ENCODE measurements at regions not wholly inside any gene's neighbourhood (a gene's known extent, or its start where the extent isn't known, plus 50 kb on each side); places are given as distances from the start of the nearest gene placed in this dataset.

DNA sequence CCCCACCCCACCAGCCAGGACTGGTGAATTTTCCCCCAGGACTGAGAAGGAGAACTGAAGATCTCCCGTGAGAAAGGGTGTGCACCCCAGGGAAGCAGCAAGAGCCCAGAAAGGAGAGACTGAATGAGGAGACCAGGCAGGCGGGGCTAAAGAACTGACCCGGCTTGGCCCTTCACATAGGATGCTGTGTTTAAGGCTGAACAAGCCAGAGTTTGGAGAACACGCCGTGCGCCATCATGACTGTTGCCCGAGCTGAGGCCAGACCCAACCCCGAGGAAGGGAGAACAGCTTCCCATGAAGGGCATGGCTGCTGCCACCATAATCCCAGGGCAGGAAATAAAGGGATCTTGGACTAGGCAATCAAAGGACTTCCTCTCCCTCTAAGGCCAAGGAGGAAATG, 104.7 kb upstream of the SRSF6 start (continued):
- TF ChIP-seq ZBTB40 (IDR thresholded peaks at IDR 0.05): no peak
- TF ChIP-seq ZBTB40 (CRISPR knock-in tag; IDR thresholded peaks at IDR 0.05): no peak
- no peak for TF ChIP-seq ILF3 (IDR thresholded peaks at IDR 0.05; ENCODE audit: borderline replicate concordance)
- TF ChIP-seq NCOA2 (IDR thresholded peaks at IDR 0.05; ENCODE audit: partially characterized antibody in 2 of 2): no peak
- TF ChIP-seq SNIP1 (IDR thresholded peaks at IDR 0.05; ENCODE audit: low read depth): no peak
- TF ChIP-seq, protein P1, sequence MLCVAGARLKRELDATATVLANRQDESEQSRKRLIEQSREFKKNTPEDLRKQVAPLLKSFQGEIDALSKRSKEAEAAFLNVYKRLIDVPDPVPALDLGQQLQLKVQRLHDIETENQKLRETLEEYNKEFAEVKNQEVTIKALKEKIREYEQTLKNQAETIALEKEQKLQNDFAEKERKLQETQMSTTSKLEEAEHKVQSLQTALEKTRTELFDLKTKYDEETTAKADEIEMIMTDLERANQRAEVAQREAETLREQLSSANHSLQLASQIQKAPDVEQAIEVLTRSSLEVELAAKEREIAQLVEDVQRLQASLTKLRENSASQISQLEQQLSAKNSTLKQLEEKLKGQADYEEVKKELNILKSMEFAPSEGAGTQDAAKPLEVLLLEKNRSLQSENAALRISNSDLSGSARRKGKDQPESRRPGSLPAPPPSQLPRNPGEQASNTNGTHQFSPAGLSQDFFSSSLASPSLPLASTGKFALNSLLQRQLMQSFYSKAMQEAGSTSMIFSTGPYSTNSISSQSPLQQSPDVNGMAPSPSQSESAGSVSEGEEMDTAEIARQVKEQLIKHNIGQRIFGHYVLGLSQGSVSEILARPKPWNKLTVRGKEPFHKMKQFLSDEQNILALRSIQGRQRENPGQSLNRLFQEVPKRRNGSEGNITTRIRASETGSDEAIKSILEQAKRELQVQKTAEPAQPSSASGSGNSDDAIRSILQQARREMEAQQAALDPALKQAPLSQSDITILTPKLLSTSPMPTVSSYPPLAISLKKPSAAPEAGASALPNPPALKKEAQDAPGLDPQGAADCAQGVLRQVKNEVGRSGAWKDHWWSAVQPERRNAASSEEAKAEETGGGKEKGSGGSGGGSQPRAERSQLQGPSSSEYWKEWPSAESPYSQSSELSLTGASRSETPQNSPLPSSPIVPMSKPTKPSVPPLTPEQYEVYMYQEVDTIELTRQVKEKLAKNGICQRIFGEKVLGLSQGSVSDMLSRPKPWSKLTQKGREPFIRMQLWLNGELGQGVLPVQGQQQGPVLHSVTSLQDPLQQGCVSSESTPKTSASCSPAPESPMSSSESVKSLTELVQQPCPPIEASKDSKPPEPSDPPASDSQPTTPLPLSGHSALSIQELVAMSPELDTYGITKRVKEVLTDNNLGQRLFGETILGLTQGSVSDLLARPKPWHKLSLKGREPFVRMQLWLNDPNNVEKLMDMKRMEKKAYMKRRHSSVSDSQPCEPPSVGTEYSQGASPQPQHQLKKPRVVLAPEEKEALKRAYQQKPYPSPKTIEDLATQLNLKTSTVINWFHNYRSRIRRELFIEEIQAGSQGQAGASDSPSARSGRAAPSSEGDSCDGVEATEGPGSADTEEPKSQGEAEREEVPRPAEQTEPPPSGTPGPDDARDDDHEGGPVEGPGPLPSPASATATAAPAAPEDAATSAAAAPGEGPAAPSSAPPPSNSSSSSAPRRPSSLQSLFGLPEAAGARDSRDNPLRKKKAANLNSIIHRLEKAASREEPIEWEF (CRISPR knock-in tag; IDR thresholded peaks at IDR 0.05): no peak
- no peak for TF ChIP-seq SIN3A (IDR thresholded peaks at IDR 0.05; ENCODE audit: borderline replicate concordance in 2 of 2, control insufficient read depth in 1 of 2, low read depth in 2 of 2, low read length in 2 of 2)
- TF ChIP-seq ZNF707 (CRISPR knock-in tag; conservative IDR thresholded peaks at IDR 0.05): no peak
